T-cell (primary cell): ENCODE measurements at regions not wholly inside any gene's neighbourhood (a gene's known extent, or its start where the extent isn't known, plus 50 kb on each side); places are given as distances from the start of the nearest gene placed in this dataset.

Experiments used
- ATAC-seq, 4 experiments: fragments of 200-7000 bp in 3 of 4; fragments of 150-1000 bp in 1 of 4; cut with Tn5 transposase; replicated peaks in 1 of 4; 1 replicate in 3 of 4; 2 replicates in 1 of 4; pipeline ENCODE4 v1.10.0; 2021; ENCODE audit warnings: moderate library complexity in 3 of 4, mild to moderate bottlenecking in 2 of 4, moderate number of reproducible peaks in 1 of 4
- CTCF ChIA-PET, 2 donors: fragments of 300-600 bp; sonication (Branson Sonifier 250); formaldehyde crosslinking; loops; one replicate each; lab custom pipeline; 2022; ENCODE audit warnings: antibody characterized with exemption in 2 of 2; lab: Charles Lee
- POLR2A ChIA-PET, 2 donors: fragments of 300-600 bp; sonication (Branson Sonifier 250); formaldehyde crosslinking; loops; one replicate each; lab custom pipeline; 2022; ENCODE audit warnings: antibody characterized with exemption in 2 of 2; lab: Charles Lee
- DNase-seq, 35 experiments: peaks; one replicate each; pipeline versions ENCODE4 v3.0.0 to v3.0.0-alpha.2; 2013 to 2023
- H3K27ac ChIP-seq: one replicate; pipeline ENCODE4 v1.5.1; 2013; ENCODE audit warnings: low read length
- H3K27me3 ChIP-seq, 2 experiments: replicated peaks in 1 of 2; 1 replicate in 1 of 2; 2 replicates in 1 of 2; pipeline versions ENCODE4 v1.6.1 to v1.7.0; 2013; ENCODE audit warnings: low read length in 1 of 2, mixed read lengths in 1 of 2; ENCODE audit not compliant: control insufficient read depth in 2 of 2, insufficient read depth in 2 of 2; ENCODE audit errors: extremely low read depth in 1 of 2
- H3K36me3 ChIP-seq, 2 donors: 1 replicate in 1 of 2; 2 replicates in 1 of 2; pipeline versions ENCODE4 v1.6.1 to v1.7.0; 2013; ENCODE audit warnings: low read length in 1 of 2; ENCODE audit not compliant: control insufficient read depth in 2 of 2, insufficient read depth in 1 of 2; ENCODE audit errors: extremely low read depth in 1 of 2
- H3K4me1 ChIP-seq, 2 experiments: 1 replicate in 1 of 2; 2 replicates in 1 of 2; pipeline versions ENCODE4 v1.6.1 to v1.7.0; 2013; ENCODE audit warnings: low read length in 2 of 2, mixed read lengths in 1 of 2; ENCODE audit not compliant: insufficient read depth in 2 of 2, control insufficient read depth in 1 of 2; ENCODE audit errors: extremely low read depth in 1 of 2
- H3K4me3 ChIP-seq, 2 donors: 1 replicate in 1 of 2; 2 replicates in 1 of 2; pipeline versions ENCODE4 v1.5.1 to v1.7.0; 2013; ENCODE audit warnings: mild to moderate bottlenecking in 2 of 2, low read length in 1 of 2, moderate library complexity in 1 of 2; ENCODE audit not compliant: control insufficient read depth in 1 of 2; ENCODE audit errors: extremely low read depth in 1 of 2
- H3K9me3 ChIP-seq: 2 replicates; pipeline ENCODE4 v1.7.0; 2013
- H3K27ac Mint-ChIP-seq, 2 donors: one replicate each; pipeline ENCODE4 v1.8.0; 2020 to 2021; ENCODE audit warnings: mild to moderate bottlenecking in 2 of 2, mixed read lengths in 2 of 2
- H3K27me3 Mint-ChIP-seq, 2 donors: one replicate each; pipeline ENCODE4 v1.8.0; 2021 to 2022; ENCODE audit warnings: mixed read lengths in 2 of 2
- H3K36me3 Mint-ChIP-seq: one replicate; pipeline ENCODE4 v1.8.0; 2021; ENCODE audit warnings: mixed read lengths
- H3K4me1 Mint-ChIP-seq, 3 donors: one replicate each; pipeline ENCODE4 v1.8.0; 2020 to 2022; ENCODE audit warnings: mixed read lengths in 3 of 3, mild to moderate bottlenecking in 1 of 3
- H3K4me3 Mint-ChIP-seq, 3 donors: one replicate each; pipeline ENCODE4 v1.8.0; 2020 to 2022; ENCODE audit warnings: mild to moderate bottlenecking in 3 of 3, mixed read lengths in 3 of 3, moderate library complexity in 3 of 3
- H3K9me3 Mint-ChIP-seq, 3 donors: one replicate each; pipeline ENCODE4 v1.8.0; 2020 to 2022; ENCODE audit warnings: mixed read lengths in 3 of 3
- WGBS: methylation state at CpG from one replicate; pipeline ENCODE4 v1.1.5; 2013; ENCODE audit warnings: missing lambda C conversion rate; ENCODE audit not compliant: insufficient coverage; 5-methylcytosine and 5-hydroxymethylcytosine counted together

GRCh38 chr1:229154811-229155210, 116.1 kb upstream of the RAB4A start:
- Mint-ChIP-seq H3K27me3 (no peaks in the 10 kb centered on the region), H3K9me3 (no peaks in the 10 kb centered on the region), H3K4me3 (peak overlapping the region in 1 of 3 donors; percentile 76), H3K36me3 (no peaks in the 10 kb centered on the region), H3K27ac (peak overlapping the region in 1 of 2 donors; percentile 84), H3K4me1 (peaks cover 23 to 35% (median 29%) of the 10 kb centered on the region in 3 donors)
- Histone ChIP-seq H3K4me3 (no peak overlapping the region), H3K36me3 (no peaks in the 10 kb centered on the region), H3K9me3 (no peaks in the 10 kb centered on the region), H3K27me3 (no peaks in the 10 kb centered on the region), H3K27ac (no peak overlapping the region), H3K4me1 (peaks cover 22 to 32% of the 10 kb centered on the region in 2 experiments)
- WGBS = 100% methylated on average over 3 of the region's 3 CpGs
- CTCF ChIA-PET = no interaction called here
- ATAC-seq (no peak), DNase-seq (no peak)
- POLR2A ChIA-PET = no interaction called here

- H3K27ac Mint-ChIP-seq = peak overlapping the region; percentile 63 to 84
- ChIA-PET POLR2A (no interaction called here), CTCF (interaction anchor here in 1 of 2 donors (1.5 kb wide), 1 partner anchor 491 kb away, joined by 3 read pairs; no protein-coding TSS in a partner anchor)
- H3K27me3 Mint-ChIP-seq = no peaks in the 10 kb centered on the region
- H3K27ac ChIP-seq = no peak overlapping the region
- H3K27me3 ChIP-seq = no peaks in the 10 kb centered on the region
- no peaks in the 10 kb centered on the region for H3K36me3 Mint-ChIP-seq
- no peaks in the 10 kb centered on the region for H3K9me3 Mint-ChIP-seq
- peaks cover 22 to 32% of the 10 kb centered on the region in 2 experiments for H3K4me1 ChIP-seq
- WGBS = 30% methylated on average over 2 of the region's 9 CpGs
- H3K4me1 Mint-ChIP-seq = peaks cover 23 to 35% (median 29%) of the 10 kb centered on the region in 3 donors
- no peaks in the 10 kb centered on the region for H3K36me3 ChIP-seq
- no peaks in the 10 kb centered on the region for H3K9me3 ChIP-seq
- ATAC-seq = peak; percentile 72 to 91 (median 85)
- H3K4me3 Mint-ChIP-seq = peak overlapping the region; percentile 49 to 76 (median 53)
- peak in 27 of 35 experiments; percentile 2 to 57 (median 20) for DNase-seq
- H3K4me3 ChIP-seq = peak overlapping the region in 1 of 2 donors; percentile 44
These were observed 115.4 kb upstream of the RAB4A start for GRCh38 chr1:229155472-229155871.

- Mint-ChIP-seq H3K4me3 (peak overlapping the region in 1 of 3 donors; percentile 37), H3K4me1 (peaks cover 23 to 35% (median 29%) of the 10 kb centered on the region in 3 donors)
- CTCF ChIA-PET = interaction anchor here in 1 of 2 donors (0.6 to 1.5 kb wide), 2 partner anchors 492 to 508 kb away, joined by 3 to 5 read pairs; no protein-coding TSS in a partner anchor
These were observed 114.0 kb upstream of the RAB4A start for GRCh38 chr1:229156872-229157271.

GRCh38 chr1:229157480-229157879, 113.4 kb upstream of the RAB4A start:
- ATAC-seq (no peak), DNase-seq (no peak)
- H3K36me3 ChIP-seq = no peaks in the 10 kb centered on the region
- no peak overlapping the region for H3K4me3 Mint-ChIP-seq
- no peaks in the 10 kb centered on the region for H3K27me3 ChIP-seq
- H3K27ac ChIP-seq = no peak overlapping the region
- H3K9me3 Mint-ChIP-seq = no peaks in the 10 kb centered on the region
- WGBS = no CpG with 5 or more reads among the region's 4 CpGs
- no peaks in the 10 kb centered on the region for H3K9me3 ChIP-seq
- H3K4me1 ChIP-seq = peaks cover 22 to 32% of the 10 kb centered on the region in 2 experiments
- no peaks in the 10 kb centered on the region for H3K36me3 Mint-ChIP-seq
- peaks cover 23 to 35% (median 29%) of the 10 kb centered on the region in 3 donors for H3K4me1 Mint-ChIP-seq
- no peaks in the 10 kb centered on the region for H3K27me3 Mint-ChIP-seq
- ChIA-PET CTCF (interaction anchor here in 1 of 2 donors (0.6 kb wide), 1 partner anchor 509 kb away, joined by 5 read pairs; no protein-coding TSS in a partner anchor), POLR2A (no interaction called here)
- no peak overlapping the region for H3K27ac Mint-ChIP-seq
- no peak overlapping the region for H3K4me3 ChIP-seq

More at GRCh38 chr1:229156872-229157271, 114.0 kb upstream of the RAB4A start:
- ATAC-seq (no peak), DNase-seq (peak in 1 of 35 experiments; percentile 24)
- H3K36me3 ChIP-seq = no peaks in the 10 kb centered on the region
- WGBS = 95% methylated on average over 2 of the region's 3 CpGs
- H3K4me3 ChIP-seq = no peak overlapping the region
- no peaks in the 10 kb centered on the region for H3K36me3 Mint-ChIP-seq
- H3K4me1 ChIP-seq = peaks cover 22 to 32% of the 10 kb centered on the region in 2 experiments
- H3K27me3 ChIP-seq = no peaks in the 10 kb centered on the region
- no peak overlapping the region for H3K27ac ChIP-seq
- no peak overlapping the region for H3K27ac Mint-ChIP-seq
- H3K27me3 Mint-ChIP-seq = no peaks in the 10 kb centered on the region
- no peaks in the 10 kb centered on the region for H3K9me3 Mint-ChIP-seq
- POLR2A ChIA-PET = no interaction called here
- no peaks in the 10 kb centered on the region for H3K9me3 ChIP-seq

- ChIA-PET CTCF (no interaction called here), POLR2A (interaction anchor here in 1 of 2 donors (0.8 kb wide), 1 partner anchor 170 kb away, joined by 4 read pairs; no protein-coding TSS in a partner anchor)
- Mint-ChIP-seq H3K27ac (no peak overlapping the region), H3K9me3 (no peaks in the 10 kb centered on the region), H3K27me3 (no peaks in the 10 kb centered on the region), H3K4me3 (no peak overlapping the region), H3K36me3 (no peaks in the 10 kb centered on the region), H3K4me1 (peaks cover 23 to 33% (median 28%) of the 10 kb centered on the region in 3 donors)
- Histone ChIP-seq H3K4me3 (no peak overlapping the region), H3K36me3 (no peaks in the 10 kb centered on the region), H3K9me3 (no peaks in the 10 kb centered on the region), H3K27me3 (no peaks in the 10 kb centered on the region), H3K4me1 (peaks cover 22 to 28% of the 10 kb centered on the region in 2 experiments), H3K27ac (no peak overlapping the region)
- peak in 1 of 35 experiments; percentile 25 for DNase-seq
- 80% methylated on average over 8 of the region's 11 CpGs for WGBS
- no peak for ATAC-seq
These were observed 112.5 kb upstream of the RAB4A start for GRCh38 chr1:229158341-229158921.

DNA sequence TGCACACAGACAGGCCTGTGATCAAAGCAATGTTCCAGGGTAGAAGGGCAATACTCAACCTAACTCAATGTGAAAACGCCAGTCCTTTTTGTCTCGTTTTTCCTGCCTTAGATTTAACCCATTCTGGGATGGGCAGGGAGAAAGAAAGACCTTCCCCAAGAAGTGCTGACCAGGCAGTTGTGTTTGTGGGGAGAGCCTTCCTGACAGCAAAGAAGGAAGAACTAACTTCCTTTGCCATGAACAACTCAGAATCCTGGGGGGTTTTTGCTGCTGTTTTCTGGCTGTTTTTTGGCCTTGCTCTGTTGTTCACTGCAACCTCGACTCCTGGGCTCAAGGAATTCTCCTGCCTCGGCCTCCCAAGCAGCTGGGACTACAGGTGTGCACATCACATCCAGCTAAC, 112.0 kb upstream of the RAB4A start:
- Histone ChIP-seq H3K27me3 (no peaks in the 10 kb centered on the region), H3K27ac (no peak overlapping the region), H3K4me1 (peaks cover 22 to 23% of the 10 kb centered on the region in 2 experiments), H3K9me3 (no peaks in the 10 kb centered on the region), H3K4me3 (no peak overlapping the region), H3K36me3 (no peaks in the 10 kb centered on the region)
- DNase-seq (no peak), ATAC-seq (no peak)
- no peak overlapping the region for H3K4me3 Mint-ChIP-seq
- 94% methylated on average over 2 of the region's 4 CpGs for WGBS
- ChIA-PET POLR2A (interaction anchor here in 1 of 2 donors (0.8 kb wide), 1 partner anchor 171 kb away, joined by 4 read pairs; no protein-coding TSS in a partner anchor), CTCF (no interaction called here)
- no peak overlapping the region for H3K27ac Mint-ChIP-seq
- H3K27me3 Mint-ChIP-seq = no peaks in the 10 kb centered on the region
- peaks cover 19 to 28% (median 23%) of the 10 kb centered on the region in 3 donors for H3K4me1 Mint-ChIP-seq
- H3K36me3 Mint-ChIP-seq = no peaks in the 10 kb centered on the region
- no peaks in the 10 kb centered on the region for H3K9me3 Mint-ChIP-seq
